PFSK-1 (cell line): ENCODE measurements at regions not wholly inside any gene's neighbourhood (a gene's known extent, or its start where the extent isn't known, plus 50 kb on each side); places are given as distances from the start of the nearest gene placed in this dataset.

Source experiments
- FOXP2 ChIP-seq: optimal IDR thresholded peaks from 2 replicates; pipeline ENCODE3; 2011; ENCODE audit warnings: borderline replicate concordance, control low read depth, inconsistent platforms; ENCODE audit not compliant: insufficient read depth; ENCODE audit errors: extremely low read length, extremely low read depth
- POLR2AphosphoS5 ChIP-seq: IDR thresholded peaks from 2 replicates; pipeline ENCODE4 v1.6.1; 2012; ENCODE audit warnings: low read depth, mild to moderate bottlenecking, control low read depth, low read length, moderate library complexity
- SIN3A ChIP-seq: IDR thresholded peaks from 2 replicates; pipeline ENCODE4 v1.6.1; 2012; ENCODE audit warnings: mild to moderate bottlenecking, low read length, moderate library complexity, borderline replicate concordance; ENCODE audit not compliant: insufficient read depth
- TAF1 ChIP-seq: IDR thresholded peaks from 2 replicates; pipeline ENCODE4 v1.6.1; 2012; ENCODE audit warnings: low read length, control low read depth, borderline replicate concordance; ENCODE audit not compliant: insufficient read depth
- TF ChIP-seq, protein P1 (sequence below), 2 experiments: IDR thresholded peaks; 2 replicates each; pipeline versions ENCODE4 v1.6.1 to v1.8.0; 2011 to 2012; ENCODE audit warnings: low read depth in 2 of 2, low read length in 2 of 2, control low read depth in 1 of 2, inconsistent platforms in 1 of 2, mild to moderate bottlenecking in 1 of 2, moderate library complexity in 1 of 2; ENCODE audit not compliant: insufficient read depth in 1 of 2

- TF ChIP-seq POLR2AphosphoS5 (no peak), TAF1 (no peak), FOXP2 (no peak), SIN3A (no peak)
- TF ChIP-seq, protein P1, sequence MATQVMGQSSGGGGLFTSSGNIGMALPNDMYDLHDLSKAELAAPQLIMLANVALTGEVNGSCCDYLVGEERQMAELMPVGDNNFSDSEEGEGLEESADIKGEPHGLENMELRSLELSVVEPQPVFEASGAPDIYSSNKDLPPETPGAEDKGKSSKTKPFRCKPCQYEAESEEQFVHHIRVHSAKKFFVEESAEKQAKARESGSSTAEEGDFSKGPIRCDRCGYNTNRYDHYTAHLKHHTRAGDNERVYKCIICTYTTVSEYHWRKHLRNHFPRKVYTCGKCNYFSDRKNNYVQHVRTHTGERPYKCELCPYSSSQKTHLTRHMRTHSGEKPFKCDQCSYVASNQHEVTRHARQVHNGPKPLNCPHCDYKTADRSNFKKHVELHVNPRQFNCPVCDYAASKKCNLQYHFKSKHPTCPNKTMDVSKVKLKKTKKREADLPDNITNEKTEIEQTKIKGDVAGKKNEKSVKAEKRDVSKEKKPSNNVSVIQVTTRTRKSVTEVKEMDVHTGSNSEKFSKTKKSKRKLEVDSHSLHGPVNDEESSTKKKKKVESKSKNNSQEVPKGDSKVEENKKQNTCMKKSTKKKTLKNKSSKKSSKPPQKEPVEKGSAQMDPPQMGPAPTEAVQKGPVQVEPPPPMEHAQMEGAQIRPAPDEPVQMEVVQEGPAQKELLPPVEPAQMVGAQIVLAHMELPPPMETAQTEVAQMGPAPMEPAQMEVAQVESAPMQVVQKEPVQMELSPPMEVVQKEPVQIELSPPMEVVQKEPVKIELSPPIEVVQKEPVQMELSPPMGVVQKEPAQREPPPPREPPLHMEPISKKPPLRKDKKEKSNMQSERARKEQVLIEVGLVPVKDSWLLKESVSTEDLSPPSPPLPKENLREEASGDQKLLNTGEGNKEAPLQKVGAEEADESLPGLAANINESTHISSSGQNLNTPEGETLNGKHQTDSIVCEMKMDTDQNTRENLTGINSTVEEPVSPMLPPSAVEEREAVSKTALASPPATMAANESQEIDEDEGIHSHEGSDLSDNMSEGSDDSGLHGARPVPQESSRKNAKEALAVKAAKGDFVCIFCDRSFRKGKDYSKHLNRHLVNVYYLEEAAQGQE (IDR thresholded peaks at IDR 0.05; ENCODE audit: insufficient read depth in 1 of 2, low read depth in 2 of 2, low read length in 2 of 2): no peak
These were observed 115.2 kb downstream of the ZNF37A start for GRCh38 chr10:38209332-38209731.

GRCh38 chr10:38212460-38212859 lies 118.3 kb downstream of the ZNF37A start:
- TF ChIP-seq FOXP2: no peak
- no peak for TF ChIP-seq TAF1
- no peak for TF ChIP-seq POLR2AphosphoS5
- TF ChIP-seq, protein P1 (IDR thresholded peaks at IDR 0.05; ENCODE audit: insufficient read depth in 1 of 2, low read depth in 2 of 2, low read length in 2 of 2): no peak

GRCh38 chr10:38226385-38226784 lies 132.2 kb downstream of the ZNF37A start:
- TF ChIP-seq POLR2AphosphoS5 (no peak), TAF1 (no peak), SIN3A (no peak), FOXP2 (no peak)
- TF ChIP-seq, protein P1 (IDR thresholded peaks at IDR 0.05; ENCODE audit: insufficient read depth in 1 of 2, low read depth in 2 of 2, low read length in 2 of 2): no peak

DNA sequence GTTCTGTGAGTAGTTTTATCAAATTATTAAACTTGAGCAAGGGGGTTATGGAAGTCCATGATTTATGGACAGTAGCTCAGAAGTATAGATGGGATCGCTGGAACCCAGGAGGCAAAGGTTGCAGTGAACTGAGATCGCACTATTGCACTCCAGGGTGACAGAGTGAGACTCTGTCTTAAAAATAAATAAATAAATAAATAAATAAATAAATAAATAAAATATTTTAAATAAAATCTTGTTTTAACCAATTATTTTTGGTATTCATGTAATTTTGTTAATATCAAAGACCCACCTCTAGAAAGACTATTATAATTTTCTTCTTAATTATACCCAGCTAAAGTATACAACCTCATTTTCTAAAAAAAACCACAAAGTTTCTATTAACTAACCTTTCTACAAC lies 134.3 kb downstream of the ZNF37A start:
- TF ChIP-seq, protein P1 (IDR thresholded peaks at IDR 0.05; ENCODE audit: insufficient read depth in 1 of 2, low read depth in 2 of 2, low read length in 2 of 2): no peak
- TF ChIP-seq FOXP2 (no peak), POLR2AphosphoS5 (no peak), SIN3A (no peak)

- TF ChIP-seq, protein P1 (IDR thresholded peaks at IDR 0.05; ENCODE audit: insufficient read depth in 1 of 2, low read depth in 2 of 2, low read length in 2 of 2): 0 out of 4 replicates have a peak, but pooled peaks of 1 of the 2 experiments have one; percentile 51
These were observed 336.1 kb downstream of the ZNF37A start for GRCh38 chr10:38430242-38430641.
